ENCODE measurements at regions not wholly inside any gene's neighbourhood (a gene's known extent, or its start where the extent isn't known, plus 50 kb on each side); places are given as distances from the start of the nearest gene placed in this dataset.

DNA sequence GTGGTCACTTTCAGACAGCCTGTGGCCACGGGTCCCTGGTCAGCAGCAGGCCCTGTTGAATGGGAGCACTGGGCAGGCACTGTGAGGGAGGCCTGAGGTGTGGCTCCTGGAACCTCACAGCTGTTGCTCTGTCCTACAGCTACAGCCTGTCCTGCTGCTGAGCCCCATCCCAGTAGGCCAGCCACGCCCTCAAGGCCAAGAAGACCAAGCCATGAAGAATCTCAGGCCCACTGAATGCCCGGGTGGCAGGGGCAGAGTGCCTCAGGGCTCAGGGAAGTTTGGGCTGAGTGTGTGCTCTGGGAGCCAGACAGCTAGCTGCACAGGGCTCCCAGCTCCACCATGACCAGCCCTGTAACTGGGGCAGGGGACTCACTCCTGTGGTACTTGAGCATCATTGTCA is 363.5 kb upstream of the NUPR2 start:
- TF ChIP-seq CREB1 (CRISPR knock-in tag; IDR thresholded peaks at IDR 0.05): no peak
- TF ChIP-seq SP1 (CRISPR knock-in tag; conservative IDR thresholded peaks at IDR 0.05): no peak
- TF ChIP-seq, protein P1, sequence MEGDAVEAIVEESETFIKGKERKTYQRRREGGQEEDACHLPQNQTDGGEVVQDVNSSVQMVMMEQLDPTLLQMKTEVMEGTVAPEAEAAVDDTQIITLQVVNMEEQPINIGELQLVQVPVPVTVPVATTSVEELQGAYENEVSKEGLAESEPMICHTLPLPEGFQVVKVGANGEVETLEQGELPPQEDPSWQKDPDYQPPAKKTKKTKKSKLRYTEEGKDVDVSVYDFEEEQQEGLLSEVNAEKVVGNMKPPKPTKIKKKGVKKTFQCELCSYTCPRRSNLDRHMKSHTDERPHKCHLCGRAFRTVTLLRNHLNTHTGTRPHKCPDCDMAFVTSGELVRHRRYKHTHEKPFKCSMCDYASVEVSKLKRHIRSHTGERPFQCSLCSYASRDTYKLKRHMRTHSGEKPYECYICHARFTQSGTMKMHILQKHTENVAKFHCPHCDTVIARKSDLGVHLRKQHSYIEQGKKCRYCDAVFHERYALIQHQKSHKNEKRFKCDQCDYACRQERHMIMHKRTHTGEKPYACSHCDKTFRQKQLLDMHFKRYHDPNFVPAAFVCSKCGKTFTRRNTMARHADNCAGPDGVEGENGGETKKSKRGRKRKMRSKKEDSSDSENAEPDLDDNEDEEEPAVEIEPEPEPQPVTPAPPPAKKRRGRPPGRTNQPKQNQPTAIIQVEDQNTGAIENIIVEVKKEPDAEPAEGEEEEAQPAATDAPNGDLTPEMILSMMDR (IDR thresholded peaks at IDR 0.05): no peak
- TF ChIP-seq, protein P2, sequence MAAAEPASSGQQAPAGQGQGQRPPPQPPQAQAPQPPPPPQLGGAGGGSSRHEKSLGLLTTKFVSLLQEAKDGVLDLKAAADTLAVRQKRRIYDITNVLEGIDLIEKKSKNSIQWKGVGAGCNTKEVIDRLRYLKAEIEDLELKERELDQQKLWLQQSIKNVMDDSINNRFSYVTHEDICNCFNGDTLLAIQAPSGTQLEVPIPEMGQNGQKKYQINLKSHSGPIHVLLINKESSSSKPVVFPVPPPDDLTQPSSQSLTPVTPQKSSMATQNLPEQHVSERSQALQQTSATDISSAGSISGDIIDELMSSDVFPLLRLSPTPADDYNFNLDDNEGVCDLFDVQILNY (CRISPR knock-in tag; IDR thresholded peaks at IDR 0.05): no peak
- TF ChIP-seq JUN (CRISPR knock-in tag; IDR thresholded peaks at IDR 0.05): no peak
- no peak for TF ChIP-seq ZNF423 (CRISPR knock-in tag; IDR thresholded peaks at IDR 0.05)
- no peak for TF ChIP-seq KAT7 (CRISPR knock-in tag; IDR thresholded peaks at IDR 0.05; ENCODE audit: borderline replicate concordance)
- TF ChIP-seq, protein P3, sequence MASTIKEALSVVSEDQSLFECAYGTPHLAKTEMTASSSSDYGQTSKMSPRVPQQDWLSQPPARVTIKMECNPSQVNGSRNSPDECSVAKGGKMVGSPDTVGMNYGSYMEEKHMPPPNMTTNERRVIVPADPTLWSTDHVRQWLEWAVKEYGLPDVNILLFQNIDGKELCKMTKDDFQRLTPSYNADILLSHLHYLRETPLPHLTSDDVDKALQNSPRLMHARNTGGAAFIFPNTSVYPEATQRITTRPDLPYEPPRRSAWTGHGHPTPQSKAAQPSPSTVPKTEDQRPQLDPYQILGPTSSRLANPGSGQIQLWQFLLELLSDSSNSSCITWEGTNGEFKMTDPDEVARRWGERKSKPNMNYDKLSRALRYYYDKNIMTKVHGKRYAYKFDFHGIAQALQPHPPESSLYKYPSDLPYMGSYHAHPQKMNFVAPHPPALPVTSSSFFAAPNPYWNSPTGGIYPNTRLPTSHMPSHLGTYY (CRISPR knock-in tag; IDR thresholded peaks at IDR 0.05): no peak
- no peak for TF ChIP-seq TCF7 (CRISPR knock-in tag; IDR thresholded peaks at IDR 0.05; ENCODE audit: low read depth)
- no peak for TF ChIP-seq ZNF121 (CRISPR knock-in tag; IDR thresholded peaks at IDR 0.05)

All from WTC11 (cell line).